ENCODE measurements at regions not wholly inside any gene's neighbourhood (a gene's known extent, or its start where the extent isn't known, plus 50 kb on each side); places are given as distances from the start of the nearest gene placed in this dataset.

DNA sequence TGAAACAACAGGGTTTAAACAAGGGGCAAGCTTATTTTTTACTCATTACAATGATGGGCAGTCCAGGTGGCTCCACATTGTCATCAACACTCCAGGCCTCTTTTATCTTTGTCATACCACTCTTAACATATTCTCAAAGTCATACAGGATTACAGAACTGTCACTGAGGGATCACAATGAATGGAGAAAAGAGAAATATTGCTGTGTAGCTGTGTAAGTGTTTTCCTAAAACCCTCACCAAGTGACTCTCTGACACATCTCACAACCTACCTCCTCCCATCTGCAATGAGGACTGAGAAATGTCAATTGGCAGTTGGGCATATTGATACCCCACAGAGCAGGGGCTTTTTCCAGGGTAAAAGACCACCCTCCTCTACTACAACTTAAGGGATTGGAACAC, 562.1 kb downstream of the TBC1D4 start:
- no peaks in the 10 kb centered on the region for H3K9me3 ChIP-seq (ENCODE audit: insufficient read depth, low read length)
- H3K4me3 ChIP-seq (ENCODE audit: insufficient read depth, low read length, poor library complexity, severe bottlenecking), result no peak overlapping the region
- no peak overlapping the region for H3K9ac ChIP-seq (ENCODE audit: low read length)
- H3K27me3 ChIP-seq (ENCODE audit: low read length), result no peaks in the 10 kb centered on the region
- H4K20me1 ChIP-seq (ENCODE audit: low read depth, low read length), result no peaks in the 10 kb centered on the region
- H3K36me3 ChIP-seq (ENCODE audit: low read length), result no peaks in the 10 kb centered on the region
- H3K27ac ChIP-seq (ENCODE audit: low read depth, low read length), result no peak overlapping the region
- H3F3A ChIP-seq (ENCODE audit: insufficient read depth), result no peaks in the 10 kb centered on the region
- no peaks in the 10 kb centered on the region for H3K9me2 ChIP-seq (replicated peaks; ENCODE audit: insufficient read depth, low read length)
- no peak overlapping the region for H2AFZ ChIP-seq (ENCODE audit: low read depth, low read length, severe bottlenecking)
- no peaks in the 10 kb centered on the region for H3K79me2 ChIP-seq (ENCODE audit: insufficient read depth, low read length)
- TF ChIP-seq, protein P1, sequence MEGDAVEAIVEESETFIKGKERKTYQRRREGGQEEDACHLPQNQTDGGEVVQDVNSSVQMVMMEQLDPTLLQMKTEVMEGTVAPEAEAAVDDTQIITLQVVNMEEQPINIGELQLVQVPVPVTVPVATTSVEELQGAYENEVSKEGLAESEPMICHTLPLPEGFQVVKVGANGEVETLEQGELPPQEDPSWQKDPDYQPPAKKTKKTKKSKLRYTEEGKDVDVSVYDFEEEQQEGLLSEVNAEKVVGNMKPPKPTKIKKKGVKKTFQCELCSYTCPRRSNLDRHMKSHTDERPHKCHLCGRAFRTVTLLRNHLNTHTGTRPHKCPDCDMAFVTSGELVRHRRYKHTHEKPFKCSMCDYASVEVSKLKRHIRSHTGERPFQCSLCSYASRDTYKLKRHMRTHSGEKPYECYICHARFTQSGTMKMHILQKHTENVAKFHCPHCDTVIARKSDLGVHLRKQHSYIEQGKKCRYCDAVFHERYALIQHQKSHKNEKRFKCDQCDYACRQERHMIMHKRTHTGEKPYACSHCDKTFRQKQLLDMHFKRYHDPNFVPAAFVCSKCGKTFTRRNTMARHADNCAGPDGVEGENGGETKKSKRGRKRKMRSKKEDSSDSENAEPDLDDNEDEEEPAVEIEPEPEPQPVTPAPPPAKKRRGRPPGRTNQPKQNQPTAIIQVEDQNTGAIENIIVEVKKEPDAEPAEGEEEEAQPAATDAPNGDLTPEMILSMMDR (IDR thresholded peaks at IDR 0.05; ENCODE audit: insufficient read depth, low read length, poor library complexity, severe bottlenecking), result no peak
- no peak for TF ChIP-seq EZH2phosphoT487 (conservative IDR thresholded peaks at IDR 0.05; ENCODE audit: low read length)
- no peak overlapping the region for H3K4me2 ChIP-seq (ENCODE audit: low read depth, low read length, poor library complexity, severe bottlenecking)

DNA sequence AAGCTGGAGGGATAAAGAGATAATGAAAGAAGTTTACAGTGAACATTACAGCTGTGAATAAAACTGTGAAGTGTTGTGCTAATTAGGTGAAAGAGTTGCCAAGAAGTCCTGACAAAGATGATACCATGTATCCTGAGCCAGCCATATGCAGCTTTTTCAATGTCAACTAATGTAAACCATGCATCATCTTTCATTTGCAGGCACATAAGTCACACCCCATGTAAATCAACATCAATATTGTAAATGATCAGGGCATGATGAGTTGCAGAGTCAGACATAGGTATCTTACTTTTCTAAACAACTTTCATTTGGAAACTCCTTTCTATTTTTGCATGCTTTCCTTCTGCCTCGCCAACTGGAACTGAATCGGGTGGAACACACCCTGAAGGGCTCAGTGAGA, 569.1 kb downstream of the TBC1D4 start:
- Histone ChIP-seq H3K9me3 (ENCODE audit: insufficient read depth, low read length) (no peaks in the 10 kb centered on the region), H4K20me1 (ENCODE audit: low read depth, low read length) (no peaks in the 10 kb centered on the region), H3F3A (ENCODE audit: insufficient read depth) (no peaks in the 10 kb centered on the region), H2AFZ (ENCODE audit: low read depth, low read length, severe bottlenecking) (no peak overlapping the region), H3K4me3 (ENCODE audit: insufficient read depth, low read length, poor library complexity, severe bottlenecking) (no peak overlapping the region), H3K27ac (ENCODE audit: low read depth, low read length) (no peak overlapping the region), H3K36me3 (ENCODE audit: low read length) (no peaks in the 10 kb centered on the region), H3K9me2 (replicated peaks; ENCODE audit: insufficient read depth, low read length) (no peaks in the 10 kb centered on the region), H3K4me2 (ENCODE audit: low read depth, low read length, poor library complexity, severe bottlenecking) (no peak overlapping the region), H3K9ac (ENCODE audit: low read length) (no peak overlapping the region), H3K79me2 (ENCODE audit: insufficient read depth, low read length) (no peaks in the 10 kb centered on the region), H3K27me3 (ENCODE audit: low read length) (no peaks in the 10 kb centered on the region)
- TF ChIP-seq, protein P1 (IDR thresholded peaks at IDR 0.05; ENCODE audit: insufficient read depth, low read length, poor library complexity, severe bottlenecking), result no peak
- no peak for TF ChIP-seq EZH2phosphoT487 (conservative IDR thresholded peaks at IDR 0.05; ENCODE audit: low read length)

DNA sequence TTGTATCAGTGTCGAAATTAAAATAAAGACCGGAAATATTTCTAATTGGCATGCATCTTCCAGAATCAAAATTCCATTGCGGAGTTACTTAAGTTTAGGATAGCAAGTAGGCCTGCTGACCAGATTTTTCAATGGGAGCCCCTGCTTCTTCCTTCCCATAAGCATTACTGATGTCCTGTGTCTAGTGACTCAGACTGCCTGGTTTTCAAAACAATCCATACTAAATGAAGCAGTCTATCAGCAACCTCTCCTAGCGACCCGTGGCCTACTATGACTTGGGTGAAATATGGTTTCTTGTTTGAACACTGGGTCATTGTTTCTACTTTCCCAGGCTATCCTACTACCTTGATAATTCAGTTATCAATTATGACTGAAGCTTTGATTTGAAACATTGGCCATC, 571.6 kb downstream of the TBC1D4 start:
- Histone ChIP-seq H3K9me2 (replicated peaks; ENCODE audit: insufficient read depth, low read length) (no peaks in the 10 kb centered on the region), H2AFZ (ENCODE audit: low read depth, low read length, severe bottlenecking) (no peak overlapping the region), H3K9ac (ENCODE audit: low read length) (no peak overlapping the region), H3K4me3 (ENCODE audit: insufficient read depth, low read length, poor library complexity, severe bottlenecking) (no peak overlapping the region), H3F3A (ENCODE audit: insufficient read depth) (no peaks in the 10 kb centered on the region), H3K9me3 (ENCODE audit: insufficient read depth, low read length) (no peaks in the 10 kb centered on the region), H4K20me1 (ENCODE audit: low read depth, low read length) (no peaks in the 10 kb centered on the region), H3K36me3 (ENCODE audit: low read length) (no peaks in the 10 kb centered on the region), H3K4me2 (ENCODE audit: low read depth, low read length, poor library complexity, severe bottlenecking) (no peak overlapping the region), H3K79me2 (ENCODE audit: insufficient read depth, low read length) (no peaks in the 10 kb centered on the region), H3K27ac (ENCODE audit: low read depth, low read length) (no peak overlapping the region), H3K27me3 (ENCODE audit: low read length) (no peaks in the 10 kb centered on the region)
- TF ChIP-seq, protein P1 (IDR thresholded peaks at IDR 0.05; ENCODE audit: insufficient read depth, low read length, poor library complexity, severe bottlenecking), result no peak
- no peak for TF ChIP-seq EZH2phosphoT487 (conservative IDR thresholded peaks at IDR 0.05; ENCODE audit: low read length)

All from SU-DHL-6 (cell line).